ELF-1 (cell line): ENCODE measurements at regions not wholly inside any gene's neighbourhood (a gene's known extent, or its start where the extent isn't known, plus 50 kb on each side); places are given as distances from the start of the nearest gene placed in this dataset.
"Not testable (repeated sequence)": the region's sequence is repeated elsewhere in the genome, so short reads cannot be mapped to it uniquely, and the experiment has no call there.

Experiments used
- DNase-seq: peaks from one replicate; pipeline ENCODE4 v3.0.0-alpha.2; 2016; ENCODE audit warnings: low read depth, low spot score

- no peak for DNase-seq
These were observed 124.5 kb upstream of the FAM20C start for GRCh38 chr7:67661-68395.

- DNase-seq: peak; percentile 76
These were observed 123.7 kb upstream of the FAM20C start for GRCh38 chr7:68629-69028.

- DNase-seq: not testable (repeated sequence)
These were observed 123.3 kb upstream of the FAM20C start for GRCh38 chr7:69052-69451.

GRCh38 chr7:69499-70123 lies 122.8 kb upstream of the FAM20C start:
- not testable (repeated sequence) for DNase-seq

- not testable (repeated sequence) for DNase-seq
These were observed 122.2 kb upstream of the FAM20C start for GRCh38 chr7:70207-70606.

- not testable (repeated sequence) for DNase-seq
These were observed 121.4 kb upstream of the FAM20C start for GRCh38 chr7:70989-71388.

- not testable (repeated sequence) for DNase-seq
These were observed 119.9 kb upstream of the FAM20C start for GRCh38 chr7:72266-73057.

GRCh38 chr7:73058-73331 lies 119.4 kb upstream of the FAM20C start:
- not testable (repeated sequence) for DNase-seq

- not testable (repeated sequence) for DNase-seq
These were observed 118.3 kb upstream of the FAM20C start for GRCh38 chr7:74008-74540.

GRCh38 chr7:75511-75910 lies 116.9 kb upstream of the FAM20C start:
- not testable (repeated sequence) for DNase-seq

GRCh38 chr7:76202-76601 lies 116.2 kb upstream of the FAM20C start:
- not testable (repeated sequence) for DNase-seq

- not testable (repeated sequence) for DNase-seq
These were observed 115.5 kb upstream of the FAM20C start for GRCh38 chr7:76829-77395.

- not testable (repeated sequence) for DNase-seq
These were observed 113.5 kb upstream of the FAM20C start for GRCh38 chr7:78862-79261.

- DNase-seq: not testable (repeated sequence)
These were observed 112.8 kb upstream of the FAM20C start for GRCh38 chr7:79400-80055.

GRCh38 chr7:80259-81067 lies 111.9 kb upstream of the FAM20C start:
- no peak for DNase-seq

- DNase-seq: no peak
These were observed 111.1 kb upstream of the FAM20C start for GRCh38 chr7:81068-81925.

- no peak for DNase-seq
These were observed 110.2 kb upstream of the FAM20C start for GRCh38 chr7:81926-82756.

GRCh38 chr7:82757-83155 lies 109.6 kb upstream of the FAM20C start:
- DNase-seq: no peak

GRCh38 chr7:83441-83840 lies 108.9 kb upstream of the FAM20C start:
- no peak for DNase-seq
